ENCODE measurements at regions not wholly inside any gene's neighbourhood (a gene's known extent, or its start where the extent isn't known, plus 50 kb on each side); places are given as distances from the start of the nearest gene placed in this dataset.
"Not testable (repeated sequence)": the region's sequence is repeated elsewhere in the genome, so short reads cannot be mapped to it uniquely, and the experiment has no call there.

GRCh38 chr20:30386099-30386498, 871.4 kb upstream of the DEFB115 start:
- not testable (repeated sequence) for H3K9me3 ChIP-seq (ENCODE audit: insufficient read depth, low read length); H3K27me3 ChIP-seq (ENCODE audit: low read depth, low read length); H3K79me2 ChIP-seq (ENCODE audit: low read length); H3K4me1 ChIP-seq (ENCODE audit: low read length); H3K4me2 ChIP-seq (ENCODE audit: low read length); H3K4me3 ChIP-seq (ENCODE audit: low read length); H3K27ac ChIP-seq (ENCODE audit: low read length); H2AFZ ChIP-seq (ENCODE audit: low read depth, low read length); H4K20me1 ChIP-seq (ENCODE audit: insufficient read depth, low read length); H3K36me3 ChIP-seq (replicated peaks; ENCODE audit: low read depth, low read length); H3K9ac ChIP-seq (ENCODE audit: low read length)

GRCh38 chr20:30387823-30388222, 869.6 kb upstream of the DEFB115 start:
- not testable (repeated sequence) for H4K20me1 ChIP-seq (ENCODE audit: insufficient read depth, low read length); H3K27ac ChIP-seq (ENCODE audit: low read length); H3K9ac ChIP-seq (ENCODE audit: low read length); H3K79me2 ChIP-seq (ENCODE audit: low read length); H3K4me3 ChIP-seq (ENCODE audit: low read length); H3K4me1 ChIP-seq (ENCODE audit: low read length); H3K36me3 ChIP-seq (replicated peaks; ENCODE audit: low read depth, low read length); H3K27me3 ChIP-seq (ENCODE audit: low read depth, low read length); H3K4me2 ChIP-seq (ENCODE audit: low read length); H2AFZ ChIP-seq (ENCODE audit: low read depth, low read length); H3K9me3 ChIP-seq (ENCODE audit: insufficient read depth, low read length)

DNA sequence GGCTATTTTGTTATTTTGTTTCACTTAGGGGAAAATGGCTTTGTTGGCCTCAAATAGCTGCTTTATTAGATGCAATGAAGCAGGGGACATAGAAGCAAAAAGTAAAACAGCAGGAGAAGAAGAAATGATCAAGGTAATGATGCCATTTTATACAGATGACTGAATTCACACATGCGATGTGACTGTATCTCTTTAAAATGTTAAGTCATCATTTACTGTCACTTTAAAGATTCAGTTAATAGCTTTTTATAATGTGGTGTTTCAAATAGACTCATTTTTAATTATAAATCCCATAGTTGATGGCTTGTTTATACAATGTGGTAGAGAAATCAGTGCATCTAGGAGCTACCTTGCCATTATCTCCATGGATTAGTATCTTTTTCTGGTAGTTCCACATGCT, 863.9 kb upstream of the DEFB115 start:
- H3K4me2 ChIP-seq (ENCODE audit: low read length), result not testable (repeated sequence)

DNA sequence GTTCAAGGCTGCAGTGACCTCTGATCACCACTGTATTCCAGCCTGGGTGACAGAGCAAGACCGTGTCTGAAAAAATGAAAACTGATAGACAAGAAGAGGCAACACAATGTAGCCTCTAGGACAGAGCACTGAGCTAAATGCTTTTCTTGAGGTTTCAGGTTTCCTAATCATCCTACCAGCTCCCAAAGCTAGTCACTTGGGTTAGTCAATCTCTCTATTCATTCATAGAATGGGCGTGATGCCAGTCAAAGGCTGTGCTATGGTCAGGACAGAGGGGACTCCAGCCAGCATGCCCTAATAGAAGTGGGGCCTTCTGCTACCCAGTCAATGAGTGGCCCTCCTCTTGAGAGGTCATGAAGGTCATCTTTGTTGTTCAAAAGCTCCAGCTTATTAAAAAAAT, 860.4 kb upstream of the DEFB115 start:
- not testable (repeated sequence) for H3K79me2 ChIP-seq (ENCODE audit: low read length); H3K27me3 ChIP-seq (ENCODE audit: low read depth, low read length); H3K4me3 ChIP-seq (ENCODE audit: low read length); H4K20me1 ChIP-seq (ENCODE audit: insufficient read depth, low read length); H3K4me1 ChIP-seq (ENCODE audit: low read length); H3K9ac ChIP-seq (ENCODE audit: low read length); H3K36me3 ChIP-seq (replicated peaks; ENCODE audit: low read depth, low read length); H3K9me3 ChIP-seq (ENCODE audit: insufficient read depth, low read length); H3K27ac ChIP-seq (ENCODE audit: low read length); H2AFZ ChIP-seq (ENCODE audit: low read depth, low read length); H3K4me2 ChIP-seq (ENCODE audit: low read length)

More for the DNA sequence above, 863.9 kb upstream of the DEFB115 start:
- H3K4me1 ChIP-seq (ENCODE audit: low read length); H3K9ac ChIP-seq (ENCODE audit: low read length); H4K20me1 ChIP-seq (ENCODE audit: insufficient read depth, low read length); H3K4me3 ChIP-seq (ENCODE audit: low read length); H2AFZ ChIP-seq (ENCODE audit: low read depth, low read length); H3K9me3 ChIP-seq (ENCODE audit: insufficient read depth, low read length); H3K27me3 ChIP-seq (ENCODE audit: low read depth, low read length); H3K79me2 ChIP-seq (ENCODE audit: low read length); H3K36me3 ChIP-seq (replicated peaks; ENCODE audit: low read depth, low read length); H3K27ac ChIP-seq (ENCODE audit: low read length): not testable (repeated sequence)

DNA sequence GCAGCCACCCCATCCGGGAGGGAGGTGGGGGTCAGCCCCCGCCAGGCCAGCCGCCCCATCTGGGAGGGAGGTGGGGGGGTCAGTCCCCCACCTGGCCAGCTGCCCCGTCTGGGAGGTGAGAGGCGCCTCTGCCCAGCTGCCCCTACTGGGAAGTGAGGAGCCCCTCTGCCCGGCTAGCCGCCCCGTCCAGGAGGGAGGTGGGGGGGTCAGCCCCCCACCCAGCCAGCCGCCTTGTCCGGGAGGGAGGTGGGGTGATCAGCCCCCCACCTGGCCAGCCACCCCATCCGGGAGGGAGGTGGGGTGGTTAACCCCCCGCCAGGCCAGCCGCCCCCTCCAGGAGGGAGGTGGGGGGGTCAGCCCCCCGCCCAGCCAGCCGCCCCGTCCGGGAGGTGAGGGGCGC, 852.4 kb upstream of the DEFB115 start:
- H3K4me1 ChIP-seq (ENCODE audit: low read length), result not testable (repeated sequence)

GRCh38 chr20:30405585-30405984, 851.9 kb upstream of the DEFB115 start:
- not testable (repeated sequence) for H3K36me3 ChIP-seq (replicated peaks; ENCODE audit: low read depth, low read length); H3K4me2 ChIP-seq (ENCODE audit: low read length); H3K79me2 ChIP-seq (ENCODE audit: low read length); H4K20me1 ChIP-seq (ENCODE audit: insufficient read depth, low read length); H3K27ac ChIP-seq (ENCODE audit: low read length); H3K9ac ChIP-seq (ENCODE audit: low read length); H3K9me3 ChIP-seq (ENCODE audit: insufficient read depth, low read length); H3K27me3 ChIP-seq (ENCODE audit: low read depth, low read length); H3K4me1 ChIP-seq (ENCODE audit: low read length); H3K4me3 ChIP-seq (ENCODE audit: low read length); H2AFZ ChIP-seq (ENCODE audit: low read depth, low read length)

More for the DNA sequence above, 852.4 kb upstream of the DEFB115 start:
- H3K27me3 ChIP-seq (ENCODE audit: low read depth, low read length); H3K36me3 ChIP-seq (replicated peaks; ENCODE audit: low read depth, low read length); H3K9me3 ChIP-seq (ENCODE audit: insufficient read depth, low read length); H2AFZ ChIP-seq (ENCODE audit: low read depth, low read length); H3K79me2 ChIP-seq (ENCODE audit: low read length); H3K9ac ChIP-seq (ENCODE audit: low read length); H4K20me1 ChIP-seq (ENCODE audit: insufficient read depth, low read length); H3K4me2 ChIP-seq (ENCODE audit: low read length); H3K27ac ChIP-seq (ENCODE audit: low read length); H3K4me3 ChIP-seq (ENCODE audit: low read length): not testable (repeated sequence)

GRCh38 chr20:30406370-30406769, 851.1 kb upstream of the DEFB115 start:
- H3K9me3 ChIP-seq (ENCODE audit: insufficient read depth, low read length); H4K20me1 ChIP-seq (ENCODE audit: insufficient read depth, low read length); H3K79me2 ChIP-seq (ENCODE audit: low read length); H3K4me2 ChIP-seq (ENCODE audit: low read length); H3K27ac ChIP-seq (ENCODE audit: low read length); H2AFZ ChIP-seq (ENCODE audit: low read depth, low read length); H3K36me3 ChIP-seq (replicated peaks; ENCODE audit: low read depth, low read length); H3K9ac ChIP-seq (ENCODE audit: low read length); H3K27me3 ChIP-seq (ENCODE audit: low read depth, low read length); H3K4me3 ChIP-seq (ENCODE audit: low read length); H3K4me1 ChIP-seq (ENCODE audit: low read length): not testable (repeated sequence)

Measured in OCI-LY3 (cell line).